Nucleus accumbens (tissue), 56 donors: ENCODE measurements at regions not wholly inside any gene's neighbourhood (a gene's known extent, or its start where the extent isn't known, plus 50 kb on each side); places are given as distances from the start of the nearest gene placed in this dataset.

Source experiments
- DNase-seq, 56 donors: peaks; one replicate each; lab custom pipeline; 2025; lab: John Stamatoyannopoulos, UW

DNA sequence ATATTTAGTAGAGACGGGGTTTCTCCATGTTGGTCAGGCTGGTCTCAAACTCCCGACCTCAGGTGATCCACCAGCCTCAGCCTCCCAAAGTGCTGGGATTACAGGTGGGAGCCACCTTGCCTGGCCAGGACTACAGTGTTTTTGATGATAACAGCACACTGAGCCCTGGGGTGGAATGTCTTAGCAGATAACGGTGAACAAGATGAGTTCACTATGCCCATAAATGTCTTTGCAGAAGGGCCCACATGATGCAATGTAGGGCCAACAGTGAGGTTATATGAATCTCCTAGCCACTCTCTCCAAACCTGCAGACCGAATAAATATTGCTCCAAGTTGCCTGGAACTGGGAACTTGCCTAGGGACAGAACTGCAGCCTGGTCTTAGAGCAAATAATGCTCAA, 235.1 kb downstream of the COG6 start:
- no peak for DNase-seq

DNA sequence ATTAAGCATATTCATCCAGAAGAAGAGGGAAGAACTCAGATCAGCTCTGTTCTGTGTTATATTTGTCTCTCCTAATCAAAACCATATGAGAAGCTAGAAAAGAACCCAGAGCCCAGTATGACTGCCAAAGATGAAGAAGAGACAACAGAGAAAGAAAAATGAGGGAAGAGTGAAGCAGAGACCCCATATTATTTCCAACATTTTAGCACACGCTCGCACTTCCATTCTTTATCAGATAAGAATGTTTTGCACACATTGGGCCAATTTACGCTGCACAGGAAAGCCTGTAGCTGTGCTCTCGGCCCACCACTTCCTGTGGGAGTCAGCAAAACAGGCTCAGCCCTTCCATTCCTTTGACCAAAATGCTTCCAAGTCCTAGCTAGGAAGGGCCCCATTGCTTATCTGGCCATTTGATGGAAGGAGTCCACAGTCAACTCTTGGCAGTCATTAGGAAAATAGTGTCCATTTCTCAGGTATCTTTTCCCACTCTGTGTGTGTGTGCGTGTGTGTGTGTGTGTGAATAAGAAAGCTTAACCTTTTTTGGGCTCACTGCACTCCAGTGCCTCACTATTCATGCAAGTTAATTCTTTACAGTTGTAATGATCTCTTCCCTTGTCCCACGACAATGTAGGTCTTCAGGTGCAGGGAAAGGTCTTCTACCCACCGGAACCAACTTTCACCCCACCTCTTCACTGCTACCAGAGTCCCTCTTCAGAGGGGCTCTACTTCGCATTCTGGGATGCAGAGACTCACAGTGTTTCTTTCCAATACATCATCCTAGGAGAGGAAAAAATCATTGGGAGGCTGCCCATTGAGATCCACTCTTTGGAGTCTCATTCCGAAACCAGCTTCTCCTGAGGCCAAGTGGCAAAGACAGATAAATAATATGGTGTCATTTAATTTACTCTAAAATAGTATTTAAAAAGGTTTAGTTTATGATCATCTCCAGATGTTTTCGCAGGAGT, 237.5 kb downstream of the COG6 start:
- DNase-seq = no peak

DNA sequence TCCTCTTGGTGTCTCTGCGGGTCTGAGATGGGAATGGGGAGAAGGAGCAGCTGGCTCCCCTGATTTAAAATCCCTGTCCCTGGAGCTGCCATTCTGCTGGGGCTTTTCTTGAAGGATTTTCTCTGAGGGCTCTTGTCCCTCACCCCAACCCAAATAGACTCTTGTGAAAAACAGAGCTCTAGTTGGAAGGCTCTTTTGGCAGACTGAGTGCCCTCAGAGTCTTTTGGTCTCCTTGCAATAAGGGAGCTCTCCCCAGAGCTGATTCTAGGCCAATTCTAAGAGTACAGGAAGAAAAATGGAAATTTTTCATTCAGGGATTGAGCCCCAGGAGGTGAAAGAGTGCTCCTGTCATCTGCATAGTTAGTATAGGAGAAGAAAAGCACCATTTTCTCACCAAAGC, 238.3 kb downstream of the COG6 start:
- peak in 1 of 56 donors; percentile 8 for DNase-seq

- DNase-seq = no peak
Measured at GRCh38 chr13:39894586-39894985, 239.1 kb downstream of the COG6 start.

GRCh38 chr13:39895254-39895653, 239.8 kb downstream of the COG6 start:
- DNase-seq = no peak

DNA sequence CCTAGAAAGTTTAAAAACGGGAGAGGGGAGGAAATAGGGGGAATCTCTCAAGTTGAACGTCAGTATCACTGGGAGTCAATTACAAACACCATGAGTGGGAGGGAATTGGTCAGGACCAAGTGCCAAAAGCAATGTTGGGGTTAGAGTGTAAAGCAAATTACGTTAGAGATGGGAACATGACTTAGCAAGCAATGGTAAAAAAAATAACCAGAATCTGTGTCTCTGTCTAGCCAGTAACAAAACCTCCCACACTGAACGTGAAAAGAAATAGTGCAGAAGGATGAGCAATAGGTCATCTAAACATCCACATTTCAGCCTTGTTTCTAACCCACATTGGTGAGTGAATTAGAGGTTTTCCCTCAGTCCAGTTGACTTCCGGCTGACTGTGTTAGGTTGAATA, 242.2 kb downstream of the COG6 start:
- no peak for DNase-seq

GRCh38 chr13:39900106-39900750, 244.8 kb downstream of the COG6 start:
- no peak for DNase-seq

- DNase-seq = no peak
Measured at GRCh38 chr13:39904959-39905358, 249.5 kb downstream of the COG6 start.

DNA sequence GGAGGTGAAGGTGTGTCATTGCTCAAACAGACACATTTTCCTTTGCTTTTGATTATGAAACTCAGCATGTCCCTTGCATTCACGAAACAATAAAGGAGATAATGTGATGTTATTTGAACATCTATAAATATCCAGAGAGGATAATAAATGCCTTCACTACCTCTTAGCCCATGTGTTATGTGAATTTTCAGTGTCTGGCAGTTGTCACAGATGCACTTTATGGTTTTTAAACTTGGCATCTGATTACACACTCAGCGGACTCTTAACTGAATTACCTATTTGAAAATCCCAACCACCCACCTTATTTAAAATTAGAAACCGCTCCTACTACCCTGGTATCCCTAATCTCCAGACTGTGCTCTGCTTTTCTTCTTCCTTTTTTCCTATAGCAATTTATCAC, 254.2 kb downstream of the COG6 start:
- no peak for DNase-seq

DNA sequence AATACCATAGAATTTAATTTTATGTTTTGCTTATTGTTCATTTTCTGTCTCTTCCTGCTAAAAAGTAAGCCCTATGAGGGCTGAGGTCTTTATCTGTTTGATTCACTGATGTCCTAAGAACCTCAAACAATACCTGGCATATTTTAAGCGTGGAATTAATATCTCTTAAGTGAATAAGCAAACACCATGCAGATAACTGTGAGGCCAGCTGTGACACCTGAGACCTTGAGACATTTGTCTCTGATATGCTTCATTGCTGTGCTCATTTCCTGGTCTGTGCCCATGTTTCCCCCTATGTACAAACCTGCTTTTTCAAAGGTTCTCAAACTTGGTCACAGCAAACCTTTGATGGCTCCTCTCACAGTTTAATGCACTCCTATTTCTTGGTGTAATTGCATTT, 254.6 kb downstream of the COG6 start:
- no peak for DNase-seq

DNA sequence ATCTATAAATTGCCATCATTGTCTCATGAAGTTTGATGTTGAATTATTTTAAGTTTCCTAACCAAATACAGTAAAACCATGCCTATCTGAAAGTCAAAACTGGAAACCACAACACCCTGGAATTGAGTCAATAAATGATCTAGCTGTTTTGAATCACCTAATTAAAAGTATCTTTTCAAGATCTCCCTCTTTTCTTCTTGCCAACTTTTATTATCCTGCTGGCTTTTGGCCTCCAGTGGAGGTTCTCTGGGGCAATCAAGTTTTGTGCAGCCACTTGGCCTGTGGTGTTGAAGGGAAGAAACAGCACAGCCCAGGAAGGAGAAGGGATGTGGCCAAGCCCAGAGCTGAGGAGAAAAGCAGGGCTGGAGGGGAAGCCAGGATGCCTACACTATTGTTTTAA, 255.4 kb downstream of the COG6 start:
- DNase-seq = no peak

GRCh38 chr13:39913339-39913738, 257.9 kb downstream of the COG6 start:
- no peak for DNase-seq

GRCh38 chr13:39913928-39914327, 258.5 kb downstream of the COG6 start:
- no peak for DNase-seq

DNA sequence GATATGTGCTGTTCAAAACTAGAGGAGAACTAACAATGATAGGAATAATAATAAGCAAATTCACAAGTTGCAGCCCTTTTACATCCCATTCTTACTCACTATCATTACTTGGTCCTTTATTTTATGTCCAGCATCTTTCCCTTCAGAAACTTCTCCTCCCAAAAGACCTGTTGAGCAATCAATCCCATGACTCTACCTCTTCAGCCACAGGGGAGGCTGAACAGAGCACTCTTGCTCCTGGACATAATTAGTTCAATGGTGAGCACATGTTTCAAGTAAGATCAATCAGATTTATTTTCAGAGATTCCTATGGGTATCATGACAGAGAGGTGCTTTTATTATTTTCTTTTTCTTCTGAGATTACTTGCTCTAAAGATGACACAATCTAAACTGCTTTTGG, 260.0 kb downstream of the COG6 start:
- no peak for DNase-seq

GRCh38 chr13:39916330-39916729, 260.9 kb downstream of the COG6 start:
- DNase-seq = no peak

- no peak for DNase-seq
Measured at GRCh38 chr13:39918620-39919236, 263.3 kb downstream of the COG6 start.

DNA sequence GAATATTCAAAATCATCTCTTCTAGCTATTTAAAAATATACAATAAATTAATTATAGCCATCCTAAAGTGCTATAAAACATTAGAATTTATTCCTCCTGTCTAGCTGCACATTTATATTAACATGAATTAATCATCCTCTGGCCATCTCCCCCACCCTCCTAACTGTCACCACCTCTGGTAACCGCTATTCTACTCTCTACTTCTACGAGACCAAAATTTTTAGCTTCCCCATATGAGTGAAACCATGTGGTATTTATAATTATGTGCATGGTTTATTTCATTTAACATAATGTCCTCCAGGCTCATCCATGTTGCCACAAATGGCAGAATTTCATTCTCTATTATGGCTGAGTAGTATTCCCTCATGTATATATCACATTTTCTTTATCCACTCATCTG, 265.2 kb downstream of the COG6 start:
- DNase-seq = no peak

DNA sequence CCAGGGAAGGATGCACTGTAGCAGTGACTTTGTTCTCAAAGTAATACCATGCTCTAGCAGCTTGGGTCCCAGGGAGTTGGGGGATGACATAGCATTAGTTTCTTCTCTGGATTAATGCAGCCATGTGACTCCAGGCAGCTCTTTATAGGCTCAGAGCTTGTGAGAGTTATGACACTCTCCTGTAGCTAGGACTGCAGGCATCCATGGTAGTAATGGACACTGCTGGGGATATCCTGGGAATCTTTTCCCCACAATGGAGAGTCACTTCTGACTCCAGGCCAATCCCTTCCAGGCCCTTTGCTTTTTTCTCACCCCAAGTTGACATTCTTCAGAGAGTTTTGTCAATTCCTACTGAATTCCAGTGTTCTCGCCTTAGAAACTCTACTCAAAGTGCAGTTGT, 270.9 kb downstream of the COG6 start:
- DNase-seq = no peak

DNA sequence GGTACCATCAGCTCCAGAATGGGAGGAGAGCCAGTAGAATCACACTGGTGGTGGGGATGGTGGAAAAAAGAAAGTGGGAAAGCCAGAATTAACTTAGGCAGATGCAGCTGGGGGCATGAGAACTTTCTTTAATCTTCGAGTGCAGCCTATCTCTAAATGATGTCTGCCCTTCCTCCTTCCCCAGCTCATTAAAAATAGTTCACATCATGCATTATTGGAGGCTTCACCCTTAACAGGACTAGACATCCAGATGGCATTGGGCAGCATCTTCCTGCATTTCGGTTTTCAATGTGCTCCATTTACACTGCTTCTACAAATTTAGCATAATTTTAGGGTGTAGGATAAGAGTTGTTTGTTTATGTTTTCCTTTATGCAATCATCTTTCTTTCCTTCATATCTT, 272.8 kb downstream of the COG6 start:
- DNase-seq = no peak

- DNase-seq = no peak
Measured at GRCh38 chr13:39929583-39929982, 274.1 kb downstream of the COG6 start.

GRCh38 chr13:39930060-39930459, 274.6 kb downstream of the COG6 start:
- DNase-seq = no peak
